PC-3 (cell line): ENCODE measurements at regions not wholly inside any gene's neighbourhood (a gene's known extent, or its start where the extent isn't known, plus 50 kb on each side); places are given as distances from the start of the nearest gene placed in this dataset.

ENCODE experiments used
- ATAC-seq: fragments of 200-7000 bp; cut with Tn5 transposase; 2 replicates; pipeline ENCODE4 v1.9.1; 2020; ENCODE audit warnings: mild to moderate bottlenecking, moderate library complexity
- BruUV-seq: library from RNA; stranded (reverse); fragments of 400-500 nt; replicated peaks from 2 replicates; lab custom pipeline; 2021; lab: Mats Ljungman, UMichigan
- CTCF ChIA-PET: fragments of 300-600 bp; sonication (Branson Sonifier 250); formaldehyde crosslinking; loops from one replicate; lab custom pipeline; 2022; ENCODE audit warnings: antibody characterized with exemption; lab: Charles Lee
- POLR2A ChIA-PET: fragments of 300-600 bp; sonication (Branson Sonifier 250); formaldehyde crosslinking; loops from one replicate; lab custom pipeline; 2022; ENCODE audit warnings: antibody characterized with exemption; ENCODE audit not compliant: unreplicated experiment; lab: Charles Lee
- DNase-seq: peaks from one replicate; pipeline ENCODE4 v3.0.0-alpha.2; 2015
- H2AFZ ChIP-seq: fragments of 300-600 bp; sonication (generic); 2 replicates; pipeline ENCODE4 v1.6.0; 2016; ENCODE audit warnings: antibody characterized with exemption, low read length
- H3F3A ChIP-seq: fragments of 300-600 bp; sonication (generic); one replicate; pipeline ENCODE4 v1.6.0; 2017; ENCODE audit warnings: antibody characterized with exemption, low read length, control low read depth, mild to moderate bottlenecking; ENCODE audit not compliant: unreplicated experiment
- H3K27ac ChIP-seq: fragments of 300-600 bp; sonication (generic); 2 replicates; pipeline ENCODE4 v1.5.1; 2016; ENCODE audit warnings: mild to moderate bottlenecking, low read length
- H3K27me3 ChIP-seq: fragments of 300-600 bp; sonication (generic); 2 replicates; pipeline ENCODE4 v1.6.1; 2016; ENCODE audit warnings: low read length, mixed read lengths
- H3K36me3 ChIP-seq: fragments of 300-600 bp; sonication (generic); 2 replicates; pipeline ENCODE4 v1.6.1; 2016; ENCODE audit warnings: low read depth, mixed run types, low read length, mixed read lengths
- H3K4me1 ChIP-seq: fragments of 300-600 bp; sonication (generic); 2 replicates; pipeline ENCODE4 v1.5.1; 2016; ENCODE audit warnings: low read length; ENCODE audit not compliant: insufficient read depth
- H3K4me2 ChIP-seq: fragments of 300-600 bp; sonication (generic); 2 replicates; pipeline ENCODE4 v1.6.0; 2016; ENCODE audit warnings: low read length
- H3K4me3 ChIP-seq: fragments of 300-600 bp; sonication (generic); 2 replicates; pipeline ENCODE4 v1.5.1; 2016; ENCODE audit warnings: mild to moderate bottlenecking, low read length, mixed read lengths
- H3K79me2 ChIP-seq: fragments of 300-600 bp; sonication (generic); 2 replicates; pipeline ENCODE4 v1.6.1; 2017; ENCODE audit warnings: low read length, mixed read lengths
- H3K9ac ChIP-seq: fragments of 300-600 bp; sonication (generic); 2 replicates; pipeline ENCODE4 v1.6.0; 2016; ENCODE audit warnings: mild to moderate bottlenecking, low read length
- H3K9me2 ChIP-seq: fragments of 300-600 bp; sonication (generic); replicated peaks from 2 replicates; pipeline ENCODE4 v1.6.1; 2016; ENCODE audit warnings: mixed run types, low read length, mixed read lengths
- H3K9me3 ChIP-seq: fragments of 300-600 bp; sonication (generic); 2 replicates; pipeline ENCODE4 v1.6.1; 2016; ENCODE audit warnings: low read length, mixed read lengths
- H4K20me1 ChIP-seq: fragments of 300-600 bp; sonication (generic); 2 replicates; pipeline ENCODE4 v1.6.1; 2016; ENCODE audit warnings: low read length, mixed read lengths
- CTCF ChIP-seq: fragments of 300-600 bp; sonication (generic); conservative IDR thresholded peaks from 2 replicates; pipeline ENCODE4 v1.5.1; 2017; ENCODE audit warnings: antibody characterized with exemption, low read depth, mild to moderate bottlenecking, low read length
- EZH2 ChIP-seq: fragments of 300-600 bp; sonication (generic); IDR thresholded peaks from one replicate; pipeline ENCODE4 v1.6.1; 2017; ENCODE audit warnings: antibody characterized with exemption, mild to moderate bottlenecking, low read length; ENCODE audit not compliant: unreplicated experiment
- EZH2phosphoT487 ChIP-seq: fragments of 300-600 bp; sonication (generic); IDR thresholded peaks from 2 replicates; pipeline ENCODE4 v1.6.1; 2018; ENCODE audit warnings: mild to moderate bottlenecking, antibody characterized with exemption, low read length, borderline replicate concordance
- intact Hi-C: fragments of 100-400 bp; cut with micrococcal nuclease; formaldehyde crosslinking; loops from 2 replicates; pipeline ENCODE4 v1.9.0; 2023

GRCh38 chr15:81547521-81548132, 173.6 kb upstream of the TMC3 start:
- H3K27me3 ChIP-seq: peaks cover 28% of the 10 kb centered on the region
- no peak overlapping the region for H3K27ac ChIP-seq
- no peaks in the 10 kb centered on the region for H3K36me3 ChIP-seq
- H4K20me1 ChIP-seq: no peaks in the 10 kb centered on the region
- no peak overlapping the region for H3K4me2 ChIP-seq
- no peak overlapping the region for H3K4me3 ChIP-seq
- H3K79me2 ChIP-seq: no peaks in the 10 kb centered on the region
- no peak overlapping the region for H2AFZ ChIP-seq
- no peaks in the 10 kb centered on the region for H3K9me2 ChIP-seq
- H3K9me3 ChIP-seq: no peaks in the 10 kb centered on the region
- ATAC-seq (no peak), DNase-seq (no peak)
- TF ChIP-seq CTCF (no peak), EZH2phosphoT487 (no peak), EZH2 (no peak)
- CTCF ChIA-PET: no interaction called here
- POLR2A ChIA-PET: no interaction called here
- intact Hi-C loops: no loop called here
- no peaks in the 10 kb centered on the region for H3K4me1 ChIP-seq
- H3K9ac ChIP-seq: no peak overlapping the region
- no TSS peak for BruUV-seq
- H3F3A ChIP-seq: no peaks in the 10 kb centered on the region

GRCh38 chr15:81544385-81544784, 170.4 kb upstream of the TMC3 start:
- ATAC-seq: no peak
- Histone ChIP-seq H3K9me3 (no peaks in the 10 kb centered on the region), H3K4me1 (no peaks in the 10 kb centered on the region), H3K79me2 (no peaks in the 10 kb centered on the region), H4K20me1 (no peaks in the 10 kb centered on the region), H3K27me3 (peaks cover 25% of the 10 kb centered on the region), H3K36me3 (no peaks in the 10 kb centered on the region), H3K4me3 (no peak overlapping the region), H3K9me2 (no peaks in the 10 kb centered on the region), H3F3A (no peaks in the 10 kb centered on the region), H2AFZ (no peak overlapping the region), H3K27ac (no peak overlapping the region), H3K4me2 (no peak overlapping the region), H3K9ac (no peak overlapping the region)
- TF ChIP-seq CTCF: no peak
- no peak for TF ChIP-seq EZH2
- no peak for TF ChIP-seq EZH2phosphoT487
- BruUV-seq: no TSS peak
- CTCF ChIA-PET: no interaction called here
- intact Hi-C loops: no loop called here
- no peak for DNase-seq
- POLR2A ChIA-PET: no interaction called here

- no TSS peak for BruUV-seq
- Histone ChIP-seq H3K36me3 (no peaks in the 10 kb centered on the region), H3K9me2 (no peaks in the 10 kb centered on the region), H3F3A (no peaks in the 10 kb centered on the region), H3K4me1 (no peaks in the 10 kb centered on the region), H3K9me3 (no peaks in the 10 kb centered on the region), H2AFZ (no peak overlapping the region), H3K9ac (no peak overlapping the region), H3K4me3 (no peak overlapping the region), H4K20me1 (no peaks in the 10 kb centered on the region), H3K4me2 (no peak overlapping the region), H3K79me2 (no peaks in the 10 kb centered on the region), H3K27me3 (peaks cover 30% of the 10 kb centered on the region), H3K27ac (no peak overlapping the region)
- ATAC-seq (no peak), DNase-seq (no peak)
- intact Hi-C loops: no loop called here
- no peak for TF ChIP-seq CTCF
- TF ChIP-seq EZH2: no peak
- TF ChIP-seq EZH2phosphoT487: no peak
- POLR2A ChIA-PET: no interaction called here
- CTCF ChIA-PET: no interaction called here
Observed at GRCh38 chr15:81540909-81541308, 166.9 kb upstream of the TMC3 start.
